CD4-positive, alpha-beta memory T cell (primary cell): ENCODE measurements at regions not wholly inside any gene's neighbourhood (a gene's known extent, or its start where the extent isn't known, plus 50 kb on each side); places are given as distances from the start of the nearest gene placed in this dataset.

Source experiments
- CTCF ChIA-PET: fragments of 350-600 bp; sonication (Branson Sonifier 250); formaldehyde crosslinking; loops from one replicate; lab custom pipeline; 2021; ENCODE audit warnings: inconsistent platforms; ENCODE audit not compliant: partially characterized antibody; lab: Charles Lee
- POLR2A ChIA-PET: fragments of 350-600 bp; sonication (Branson Sonifier 250); formaldehyde crosslinking; loops from one replicate; lab custom pipeline; 2021; ENCODE audit not compliant: partially characterized antibody; lab: Charles Lee
- DNase-seq, 5 donors: peaks; one replicate each; pipeline versions ENCODE4 v3.0.0 to v3.0.0-alpha.2; 2020 to 2022; ENCODE audit warnings: mixed read lengths in 1 of 5
- H3K27ac ChIP-seq: one replicate; pipeline ENCODE4 v1.7.0; 2013; ENCODE audit warnings: low read depth, low read length
- H3K27me3 ChIP-seq: 2 replicates; pipeline ENCODE4 v1.7.0; 2013; ENCODE audit warnings: mild to moderate bottlenecking, low read length, moderate library complexity; ENCODE audit not compliant: insufficient read depth
- H3K36me3 ChIP-seq: 2 replicates; pipeline ENCODE4 v1.7.0; 2013; ENCODE audit warnings: mild to moderate bottlenecking, low read length, moderate library complexity; ENCODE audit not compliant: insufficient read depth
- H3K4me1 ChIP-seq: 2 replicates; pipeline ENCODE4 v1.7.0; 2013; ENCODE audit warnings: mild to moderate bottlenecking, low read length, moderate library complexity; ENCODE audit not compliant: insufficient read depth
- H3K4me3 ChIP-seq, 2 donors: one replicate each; pipeline ENCODE4 v1.7.0; 2013; ENCODE audit warnings: low read length in 2 of 2, mild to moderate bottlenecking in 1 of 2
- H3K9me3 ChIP-seq, 2 donors: one replicate each; pipeline ENCODE4 v1.7.0; 2013; ENCODE audit warnings: low read length in 2 of 2, control low read depth in 1 of 2; ENCODE audit not compliant: control insufficient read depth in 1 of 2
- H3K27ac Mint-ChIP-seq, 7 donors: one replicate each; pipeline ENCODE4 v1.8.0; 2020 to 2021; ENCODE audit warnings: mixed read lengths in 7 of 7, mild to moderate bottlenecking in 6 of 7, inconsistent platforms in 3 of 7, moderate library complexity in 3 of 7
- H3K27me3 Mint-ChIP-seq, 2 donors: one replicate each; pipeline ENCODE4 v1.8.0; 2020 to 2021; ENCODE audit warnings: mixed read lengths in 2 of 2
- H3K36me3 Mint-ChIP-seq, 2 donors: one replicate each; pipeline ENCODE4 v1.8.0; 2020 to 2021; ENCODE audit warnings: mixed read lengths in 2 of 2, inconsistent platforms in 1 of 2, mild to moderate bottlenecking in 1 of 2
- H3K4me1 Mint-ChIP-seq, 4 donors: one replicate each; pipeline ENCODE4 v1.8.0; 2020 to 2021; ENCODE audit warnings: mixed read lengths in 4 of 4, mild to moderate bottlenecking in 1 of 4
- H3K4me3 Mint-ChIP-seq, 8 donors: one replicate each; pipeline ENCODE4 v1.8.0; 2020 to 2021; ENCODE audit warnings: mixed read lengths in 8 of 8, mild to moderate bottlenecking in 7 of 8, moderate library complexity in 6 of 8, inconsistent platforms in 3 of 8
- H3K9me3 Mint-ChIP-seq, 8 donors: one replicate each; pipeline ENCODE4 v1.8.0; 2020 to 2021; ENCODE audit warnings: mixed read lengths in 8 of 8, mild to moderate bottlenecking in 5 of 8, inconsistent platforms in 3 of 8, moderate library complexity in 1 of 8
- intact Hi-C: fragments of 100-400 bp; cut with micrococcal nuclease; formaldehyde crosslinking; loops from one replicate; pipeline ENCODE4 v1.15.1; 2023

GRCh38 chr2:67338601-67339233, 58.4 kb upstream of the ETAA1 start:
- Histone ChIP-seq H3K9me3 (no peaks in the 10 kb centered on the region), H3K36me3 (no peaks in the 10 kb centered on the region), H3K4me3 (no peak overlapping the region), H3K27ac (no peak overlapping the region), H3K4me1 (no peaks in the 10 kb centered on the region), H3K27me3 (no peaks in the 10 kb centered on the region)
- CTCF ChIA-PET: no interaction called here
- Mint-ChIP-seq H3K27ac (no peak overlapping the region), H3K9me3 (peaks cover 0 to 3% (median 0%) of the 10 kb centered on the region in 8 donors), H3K4me3 (no peak overlapping the region), H3K36me3 (no peaks in the 10 kb centered on the region), H3K27me3 (peaks cover 2 to 6% of the 10 kb centered on the region in 2 donors), H3K4me1 (no peaks in the 10 kb centered on the region)
- intact Hi-C loops: no loop called here
- POLR2A ChIA-PET: no interaction called here
- DNase-seq: no peak

- Mint-ChIP-seq H3K9me3 (peaks cover 0 to 3% (median 0%) of the 10 kb centered on the region in 8 donors), H3K27me3 (peaks cover 2 to 6% of the 10 kb centered on the region in 2 donors), H3K4me3 (no peak overlapping the region), H3K36me3 (no peaks in the 10 kb centered on the region), H3K27ac (no peak overlapping the region), H3K4me1 (no peaks in the 10 kb centered on the region)
- intact Hi-C loops: no loop called here
- no peak overlapping the region for H3K27ac ChIP-seq
- H3K36me3 ChIP-seq: no peaks in the 10 kb centered on the region
- H3K4me3 ChIP-seq: no peak overlapping the region
- no peaks in the 10 kb centered on the region for H3K4me1 ChIP-seq
- no peak for DNase-seq
- POLR2A ChIA-PET: no interaction called here
- CTCF ChIA-PET: no interaction called here
- H3K27me3 ChIP-seq: no peaks in the 10 kb centered on the region
- H3K9me3 ChIP-seq: no peaks in the 10 kb centered on the region
Measured at GRCh38 chr2:67339234-67339885, 57.8 kb upstream of the ETAA1 start.

GRCh38 chr2:67340133-67341011, 56.8 kb upstream of the ETAA1 start:
- ChIA-PET CTCF (no interaction called here), POLR2A (no interaction called here)
- no peaks in the 10 kb centered on the region for H3K4me1 ChIP-seq
- H3K4me1 Mint-ChIP-seq: no peaks in the 10 kb centered on the region
- H3K27me3 ChIP-seq: no peaks in the 10 kb centered on the region
- H3K36me3 ChIP-seq: no peaks in the 10 kb centered on the region
- H3K4me3 ChIP-seq: no peak overlapping the region
- H3K4me3 Mint-ChIP-seq: no peak overlapping the region
- H3K36me3 Mint-ChIP-seq: no peaks in the 10 kb centered on the region
- intact Hi-C loops: no loop called here
- DNase-seq: no peak
- no peak overlapping the region for H3K27ac ChIP-seq
- H3K9me3 Mint-ChIP-seq: peaks cover 0 to 3% (median 0%) of the 10 kb centered on the region in 8 donors
- H3K9me3 ChIP-seq: no peaks in the 10 kb centered on the region
- peaks cover 2 to 6% of the 10 kb centered on the region in 2 donors for H3K27me3 Mint-ChIP-seq
- no peak overlapping the region for H3K27ac Mint-ChIP-seq

- Mint-ChIP-seq H3K4me3 (no peak overlapping the region), H3K27ac (no peak overlapping the region), H3K4me1 (no peaks in the 10 kb centered on the region), H3K27me3 (peaks cover 2 to 6% of the 10 kb centered on the region in 2 donors), H3K9me3 (peaks cover 0 to 3% (median 0%) of the 10 kb centered on the region in 8 donors), H3K36me3 (no peaks in the 10 kb centered on the region)
- Histone ChIP-seq H3K4me3 (no peak overlapping the region), H3K27ac (no peak overlapping the region), H3K9me3 (no peaks in the 10 kb centered on the region), H3K4me1 (no peaks in the 10 kb centered on the region), H3K36me3 (no peaks in the 10 kb centered on the region), H3K27me3 (no peaks in the 10 kb centered on the region)
- CTCF ChIA-PET: no interaction called here
- DNase-seq: no peak
- intact Hi-C loops: no loop called here
- POLR2A ChIA-PET: no interaction called here
Measured at GRCh38 chr2:67341012-67341318, 56.2 kb upstream of the ETAA1 start.

GRCh38 chr2:67341336-67341735, 55.8 kb upstream of the ETAA1 start:
- no peak overlapping the region for H3K27ac ChIP-seq
- no peaks in the 10 kb centered on the region for H3K9me3 ChIP-seq
- POLR2A ChIA-PET: no interaction called here
- H3K36me3 ChIP-seq: no peaks in the 10 kb centered on the region
- Mint-ChIP-seq H3K27me3 (peaks cover 2 to 6% of the 10 kb centered on the region in 2 donors), H3K36me3 (no peaks in the 10 kb centered on the region), H3K4me3 (no peak overlapping the region), H3K27ac (no peak overlapping the region), H3K9me3 (peaks cover 0 to 3% (median 0%) of the 10 kb centered on the region in 8 donors), H3K4me1 (no peaks in the 10 kb centered on the region)
- no peaks in the 10 kb centered on the region for H3K4me1 ChIP-seq
- intact Hi-C loops: no loop called here
- no peak overlapping the region for H3K4me3 ChIP-seq
- DNase-seq: no peak
- no peaks in the 10 kb centered on the region for H3K27me3 ChIP-seq
- CTCF ChIA-PET: no interaction called here

- no peak overlapping the region for H3K27ac Mint-ChIP-seq
- ChIA-PET CTCF (no interaction called here), POLR2A (no interaction called here)
- H3K36me3 Mint-ChIP-seq: no peaks in the 10 kb centered on the region
- H3K9me3 ChIP-seq: no peaks in the 10 kb centered on the region
- no peak overlapping the region for H3K27ac ChIP-seq
- H3K27me3 ChIP-seq: no peaks in the 10 kb centered on the region
- DNase-seq: no peak
- no peaks in the 10 kb centered on the region for H3K4me1 Mint-ChIP-seq
- peaks cover 0 to 3% (median 0%) of the 10 kb centered on the region in 8 donors for H3K9me3 Mint-ChIP-seq
- no peak overlapping the region for H3K4me3 ChIP-seq
- H3K4me1 ChIP-seq: no peaks in the 10 kb centered on the region
- intact Hi-C loops: no loop called here
- H3K27me3 Mint-ChIP-seq: peaks cover 2 to 6% of the 10 kb centered on the region in 2 donors
- H3K36me3 ChIP-seq: no peaks in the 10 kb centered on the region
- H3K4me3 Mint-ChIP-seq: no peak overlapping the region
Measured at GRCh38 chr2:67342394-67342793, 54.7 kb upstream of the ETAA1 start.

- no peaks in the 10 kb centered on the region for H3K27me3 ChIP-seq
- no peak overlapping the region for H3K4me3 ChIP-seq
- H3K36me3 Mint-ChIP-seq: no peaks in the 10 kb centered on the region
- peaks cover 2 to 3% of the 10 kb centered on the region in 2 donors for H3K27me3 Mint-ChIP-seq
- no peaks in the 10 kb centered on the region for H3K4me1 Mint-ChIP-seq
- H3K4me1 ChIP-seq: no peaks in the 10 kb centered on the region
- no peak overlapping the region for H3K4me3 Mint-ChIP-seq
- H3K9me3 Mint-ChIP-seq: peaks cover 0 to 5% (median 4%) of the 10 kb centered on the region in 8 donors
- DNase-seq: no peak
- no peaks in the 10 kb centered on the region for H3K9me3 ChIP-seq
- H3K27ac ChIP-seq: no peak overlapping the region
- CTCF ChIA-PET: no interaction called here
- POLR2A ChIA-PET: no interaction called here
- intact Hi-C loops: no loop called here
- no peaks in the 10 kb centered on the region for H3K36me3 ChIP-seq
- H3K27ac Mint-ChIP-seq: no peak overlapping the region
Measured at GRCh38 chr2:67346718-67347407, 50.3 kb upstream of the ETAA1 start.
